ENCODE measurements at regions not wholly inside any gene's neighbourhood (a gene's known extent, or its start where the extent isn't known, plus 50 kb on each side); places are given as distances from the start of the nearest gene placed in this dataset.
A peak's percentile ranks its signal among the peaks of the same experiment; 100 is the strongest.
"Not testable (repeated sequence)": the region's sequence is repeated elsewhere in the genome, so short reads cannot be mapped to it uniquely, and the experiment has no call there.

DNA sequence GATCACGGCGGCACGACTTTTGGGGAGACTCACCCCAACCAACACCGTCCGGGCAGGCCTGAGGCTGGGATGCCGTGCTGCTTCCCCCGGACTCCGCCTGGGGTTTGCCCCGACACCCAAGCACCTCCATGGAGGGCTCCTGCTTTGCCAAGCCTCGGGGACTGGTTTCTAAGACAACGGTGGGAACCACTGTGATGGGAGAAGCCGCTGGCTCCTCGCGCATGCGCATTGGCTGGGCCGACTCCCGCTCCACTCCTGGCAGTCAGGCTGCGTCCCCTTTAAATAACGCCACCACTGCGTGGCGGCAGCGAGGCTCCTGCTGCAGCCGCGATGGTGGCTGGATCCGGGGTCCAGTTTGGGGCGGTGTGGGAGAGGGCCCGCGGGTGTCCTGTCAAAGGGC is 201.0 kb downstream of the ZNF716 start:
- intact Hi-C loops (cut with DNase I), result no loop called here
- Histone ChIP-seq H3K27me3 (no peaks in the 10 kb centered on the region), H3K4me3 (no peak overlapping the region), H3K36me3 (no peaks in the 10 kb centered on the region), H3K4me1 (no peaks in the 10 kb centered on the region), H3K9me3 (no peaks in the 10 kb centered on the region), H3K27ac (no peak overlapping the region)
- no peak for DNase-seq
- TF ChIP-seq, protein P1, sequence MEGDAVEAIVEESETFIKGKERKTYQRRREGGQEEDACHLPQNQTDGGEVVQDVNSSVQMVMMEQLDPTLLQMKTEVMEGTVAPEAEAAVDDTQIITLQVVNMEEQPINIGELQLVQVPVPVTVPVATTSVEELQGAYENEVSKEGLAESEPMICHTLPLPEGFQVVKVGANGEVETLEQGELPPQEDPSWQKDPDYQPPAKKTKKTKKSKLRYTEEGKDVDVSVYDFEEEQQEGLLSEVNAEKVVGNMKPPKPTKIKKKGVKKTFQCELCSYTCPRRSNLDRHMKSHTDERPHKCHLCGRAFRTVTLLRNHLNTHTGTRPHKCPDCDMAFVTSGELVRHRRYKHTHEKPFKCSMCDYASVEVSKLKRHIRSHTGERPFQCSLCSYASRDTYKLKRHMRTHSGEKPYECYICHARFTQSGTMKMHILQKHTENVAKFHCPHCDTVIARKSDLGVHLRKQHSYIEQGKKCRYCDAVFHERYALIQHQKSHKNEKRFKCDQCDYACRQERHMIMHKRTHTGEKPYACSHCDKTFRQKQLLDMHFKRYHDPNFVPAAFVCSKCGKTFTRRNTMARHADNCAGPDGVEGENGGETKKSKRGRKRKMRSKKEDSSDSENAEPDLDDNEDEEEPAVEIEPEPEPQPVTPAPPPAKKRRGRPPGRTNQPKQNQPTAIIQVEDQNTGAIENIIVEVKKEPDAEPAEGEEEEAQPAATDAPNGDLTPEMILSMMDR (IDR thresholded peaks at IDR 0.05), result no peak
- no peak for ATAC-seq

DNA sequence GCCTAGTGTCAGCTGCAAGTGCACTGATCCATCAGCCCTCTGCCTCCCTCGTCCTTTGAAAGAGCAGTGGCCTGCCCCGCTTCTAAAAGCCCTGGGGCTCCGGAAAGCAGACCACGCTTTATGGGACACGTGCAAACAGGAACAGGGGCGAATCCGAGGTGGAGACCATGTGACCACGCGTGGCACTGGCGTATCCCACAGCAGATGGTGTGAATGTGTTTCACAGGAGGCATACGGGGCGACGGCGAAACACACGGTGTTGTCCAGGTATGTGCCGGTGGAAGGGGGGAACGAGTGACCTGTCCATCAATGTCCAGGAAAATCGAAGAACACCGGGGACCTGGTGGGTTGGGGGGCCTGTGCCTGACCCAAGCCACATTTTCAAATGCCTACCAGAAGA is 201.6 kb downstream of the ZNF716 start:
- H3K36me3 ChIP-seq; intact Hi-C loops (cut with DNase I); DNase-seq; H3K27ac ChIP-seq; H3K4me3 ChIP-seq; H3K4me1 ChIP-seq; H3K9me3 ChIP-seq; H3K27me3 ChIP-seq; ATAC-seq: not testable (repeated sequence)

DNA sequence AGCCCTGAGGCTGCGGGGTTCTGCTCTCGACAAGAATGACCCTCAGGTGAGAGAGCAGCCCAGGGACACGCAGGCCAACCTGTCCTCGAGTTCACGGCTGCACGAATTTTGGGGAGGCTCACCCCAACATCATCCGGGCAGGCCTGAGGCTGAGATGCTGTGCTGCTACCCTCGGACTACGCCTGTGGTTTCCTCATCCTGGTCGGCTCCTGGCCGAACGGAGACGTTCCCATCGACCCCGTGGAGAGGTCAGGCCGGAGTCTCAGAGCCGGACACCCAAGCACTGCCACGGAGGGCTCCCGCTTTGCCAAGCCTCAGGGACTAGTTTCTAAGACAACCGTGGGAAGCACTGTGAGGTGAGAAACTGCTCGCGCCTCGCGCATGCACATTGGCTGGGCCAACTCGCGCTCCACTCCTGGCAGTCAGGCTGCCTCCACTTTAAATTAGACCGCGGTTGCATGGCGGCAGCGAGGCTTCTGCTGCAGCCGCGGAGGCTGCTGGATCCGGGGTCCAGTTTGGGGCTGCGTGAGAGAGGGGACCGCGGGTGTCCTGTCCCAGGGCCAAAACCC is 203.4 kb downstream of the ZNF716 start:
- Histone ChIP-seq H3K36me3 (no peaks in the 10 kb centered on the region), H3K27ac (no peak overlapping the region), H3K27me3 (no peaks in the 10 kb centered on the region), H3K4me1 (no peaks in the 10 kb centered on the region), H3K4me3 (no peak overlapping the region), H3K9me3 (no peaks in the 10 kb centered on the region)
- no peak for DNase-seq
- TF ChIP-seq, protein P1 (IDR thresholded peaks at IDR 0.05), result no peak
- intact Hi-C loops (cut with DNase I), result no loop called here
- peak; percentile 28 for ATAC-seq

DNA sequence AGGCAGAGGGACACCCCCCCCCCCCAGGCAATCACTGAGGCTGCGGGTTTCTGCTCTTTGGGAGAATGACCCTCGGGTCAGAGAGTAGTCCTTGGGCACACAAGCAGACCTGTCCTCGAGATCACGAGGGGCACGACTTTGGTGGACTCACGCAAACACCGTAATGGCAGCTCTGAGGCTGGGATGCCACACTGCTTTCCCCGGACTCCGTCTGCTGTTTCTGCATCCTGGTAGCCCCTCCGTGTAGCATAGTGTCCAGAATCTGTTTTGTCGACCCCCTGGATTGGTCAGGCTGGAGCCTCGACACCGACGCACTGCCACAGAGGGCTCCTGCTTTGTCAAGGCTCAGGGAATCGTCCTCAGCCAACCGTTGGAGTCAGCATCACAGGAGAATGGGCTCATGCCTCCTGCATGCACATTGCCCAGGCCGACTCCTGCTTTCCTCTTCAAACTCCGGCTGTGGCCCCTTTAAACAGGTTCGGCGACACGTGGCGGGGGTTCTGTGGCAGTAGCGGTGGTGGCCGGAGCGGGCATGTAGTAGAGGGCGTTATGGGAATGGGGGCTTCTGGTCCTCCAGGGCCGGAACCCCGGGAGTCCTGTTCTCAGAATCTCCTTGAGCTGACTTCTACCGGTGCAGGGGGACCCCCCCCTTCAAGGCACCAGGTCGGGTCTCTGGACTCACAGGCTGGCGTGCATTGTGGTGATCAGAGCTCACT is 205.3 kb downstream of the ZNF716 start:
- DNase-seq; H3K4me1 ChIP-seq; H3K9me3 ChIP-seq; H3K27me3 ChIP-seq; ATAC-seq; H3K4me3 ChIP-seq; H3K27ac ChIP-seq; H3K36me3 ChIP-seq; intact Hi-C loops (cut with DNase I): not testable (repeated sequence)

DNA sequence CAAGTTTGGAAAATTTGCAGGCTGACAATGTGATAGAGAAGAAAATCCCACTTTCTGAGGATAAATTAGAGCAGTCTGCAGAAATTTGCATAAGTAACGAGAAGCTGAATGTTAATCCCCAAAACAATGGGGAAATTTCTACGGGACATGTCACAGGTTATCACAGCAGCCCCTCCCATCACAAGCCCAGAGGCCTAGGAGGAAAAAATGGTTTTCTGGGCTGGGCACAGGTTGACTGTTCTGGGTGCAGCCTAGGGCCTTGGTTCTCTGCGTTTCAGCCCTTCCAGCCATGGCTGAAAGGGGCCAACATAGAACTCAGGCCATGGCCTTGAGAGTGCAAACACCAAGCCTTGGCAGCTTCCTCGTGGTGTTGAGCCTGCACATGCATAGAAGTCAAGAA is 209.2 kb downstream of the ZNF716 start:
- H3K27ac ChIP-seq; H3K36me3 ChIP-seq; H3K27me3 ChIP-seq; intact Hi-C loops (cut with DNase I); H3K9me3 ChIP-seq; ATAC-seq; H3K4me3 ChIP-seq; H3K4me1 ChIP-seq; DNase-seq: not testable (repeated sequence)

DNA sequence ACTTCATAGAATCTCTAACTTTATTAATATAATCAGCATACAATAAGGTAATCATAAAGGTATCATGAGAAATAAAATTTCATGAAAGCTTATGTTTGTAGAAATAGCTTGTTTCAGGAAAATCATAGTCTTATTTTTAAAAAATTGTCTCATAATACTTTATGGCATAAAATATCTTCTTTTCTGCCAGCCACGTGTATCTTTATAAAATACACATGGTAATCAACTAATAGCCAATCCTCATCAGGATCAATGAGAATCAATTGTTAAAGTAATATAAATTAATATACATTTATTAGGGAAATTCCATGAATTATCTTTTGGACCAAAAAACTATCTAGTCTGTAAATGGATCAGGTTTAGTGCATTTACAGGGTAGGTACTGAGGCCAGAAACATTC is 227.0 kb downstream of the ZNF716 start:
- H3K36me3 ChIP-seq; intact Hi-C loops (cut with DNase I); H3K27me3 ChIP-seq; H3K4me3 ChIP-seq; DNase-seq; H3K27ac ChIP-seq; H3K9me3 ChIP-seq; H3K4me1 ChIP-seq; ATAC-seq: not testable (repeated sequence)

DNA sequence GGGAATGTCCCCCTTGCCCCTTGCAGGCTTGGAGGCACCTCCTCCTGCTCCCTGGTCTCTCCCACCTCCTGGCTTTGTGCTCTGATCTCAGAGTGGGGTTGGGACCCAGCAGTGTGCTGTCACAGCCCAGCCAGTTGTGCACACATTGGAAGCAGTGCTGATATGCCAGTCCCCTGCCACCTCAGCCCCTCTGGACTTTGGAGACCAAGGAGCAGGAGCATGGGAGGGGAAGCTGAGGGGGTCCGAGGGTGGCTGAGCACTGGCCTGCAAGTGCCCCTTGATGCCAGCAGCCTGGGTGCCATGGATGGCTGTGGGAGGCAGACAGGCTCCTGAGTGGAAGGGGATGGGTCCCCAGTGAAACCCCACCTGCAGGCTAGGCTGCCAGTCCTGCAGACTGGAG is 235.4 kb downstream of the ZNF716 start:
- Histone ChIP-seq H3K4me1 (no peaks in the 10 kb centered on the region), H3K27me3 (no peaks in the 10 kb centered on the region), H3K9me3 (no peaks in the 10 kb centered on the region), H3K36me3 (no peaks in the 10 kb centered on the region), H3K4me3 (no peak overlapping the region), H3K27ac (no peak overlapping the region)
- TF ChIP-seq, protein P1 (IDR thresholded peaks at IDR 0.05), result no peak
- ATAC-seq (no peak), DNase-seq (no peak)
- intact Hi-C loops (cut with DNase I), result no loop called here
